ENCODE measurements at regions not wholly inside any gene's neighbourhood (a gene's known extent, or its start where the extent isn't known, plus 50 kb on each side); places are given as distances from the start of the nearest gene placed in this dataset.

- H2BK20ac ChIP-seq (ENCODE audit: low read depth, low read length, poor library complexity, severe bottlenecking), result no peak overlapping the region
- no peak overlapping the region for H4K91ac ChIP-seq (ENCODE audit: insufficient read length, low read depth, low read length)
- H3T11ph ChIP-seq (ENCODE audit: low read length), result no peak overlapping the region
- Mint-ChIP-seq H3K9me3 (peaks cover 5 to 8% of the 10 kb centered on the region in 2 experiments), H3K27me3 (ENCODE audit: low read depth) (no peaks in the 10 kb centered on the region), H3K27ac (no peak overlapping the region), H3K4me1 (no peaks in the 10 kb centered on the region), H3K4me3 (no peak overlapping the region), H3K36me3 (ENCODE audit: insufficient read depth in 1 of 3, low read depth in 3 of 3) (peaks cover 0 to 4% (median 0%) of the 10 kb centered on the region in 3 experiments; a peak in 1 of 7 replicates)
- no peak overlapping the region for H3K4me2 ChIP-seq (ENCODE audit: insufficient read depth, insufficient read length, low read length)
- no peak overlapping the region for H3K18ac ChIP-seq (ENCODE audit: insufficient read length, low read depth, low read length)
- H2BK12ac ChIP-seq (ENCODE audit: insufficient read length, low read depth, low read length), result no peak overlapping the region
- no peak overlapping the region for H2BK5ac ChIP-seq (ENCODE audit: insufficient read length, low read length)
- no peak overlapping the region for H4K8ac ChIP-seq (replicated peaks; ENCODE audit: insufficient read length, low read depth, low read length)
- H3K23ac ChIP-seq (ENCODE audit: insufficient read length, low read depth, low read length), result no peak overlapping the region
- TF ChIP-seq CTCF (conservative IDR thresholded peaks at IDR 0.05), result no peak
- H3K4ac ChIP-seq (ENCODE audit: low read depth, low read length), result no peak overlapping the region
- H3K9ac ChIP-seq (ENCODE audit: extremely low read depth, insufficient read length, low read length), result no peak overlapping the region
- no peak overlapping the region for H3K56ac ChIP-seq (ENCODE audit: insufficient read length, low read depth, low read length)
- no peaks in the 10 kb centered on the region for H3K9me3 ChIP-seq (ENCODE audit: control insufficient read depth, low read depth, low read length)
- no peaks in the 10 kb centered on the region for H3K4me1 ChIP-seq (ENCODE audit: insufficient read depth, low read length)
- H3K27ac ChIP-seq (ENCODE audit: insufficient read length, low read depth, low read length), result no peak overlapping the region
- no peaks in the 10 kb centered on the region for H3K79me1 ChIP-seq (ENCODE audit: insufficient read depth, low read depth, low read length, poor library complexity, severe bottlenecking)
- no peaks in the 10 kb centered on the region for H3K79me2 ChIP-seq (ENCODE audit: insufficient read depth, low read length)
- no peaks in the 10 kb centered on the region for H4K20me1 ChIP-seq (ENCODE audit: control insufficient read depth, insufficient read depth, insufficient read length)
- H4K5ac ChIP-seq (ENCODE audit: insufficient read length, low read depth, low read length), result no peak overlapping the region
- no peaks in the 10 kb centered on the region for H3K23me2 ChIP-seq (ENCODE audit: insufficient read length, low read depth, low read length, poor library complexity, severe bottlenecking)
- H2AK5ac ChIP-seq (ENCODE audit: insufficient read length, low read length), result no peak overlapping the region
- no peak overlapping the region for H2BK120ac ChIP-seq (ENCODE audit: low read depth, low read length, poor library complexity, severe bottlenecking)
- no peak overlapping the region for H3K14ac ChIP-seq (ENCODE audit: insufficient read depth, low read length)
- no peaks in the 10 kb centered on the region for H3K27me3 ChIP-seq (ENCODE audit: insufficient read depth, low read length)
- WGBS (ENCODE audit: extremely low coverage, insufficient read length, low lambda C conversion rate), result no CpG with 5 or more reads among the region's 2 CpGs
- no peak overlapping the region for H2BK15ac ChIP-seq (ENCODE audit: low read depth, low read length)
- no peak overlapping the region for H2AFZ ChIP-seq (ENCODE audit: low read length)
- no peak for DNase-seq
Measured at GRCh38 chr4:144547678-144548298, 98.2 kb upstream of the HHIP start.
